ENCODE measurements at regions not wholly inside any gene's neighbourhood (a gene's known extent, or its start where the extent isn't known, plus 50 kb on each side); places are given as distances from the start of the nearest gene placed in this dataset.
"Not testable (repeated sequence)": the region's sequence is repeated elsewhere in the genome, so short reads cannot be mapped to it uniquely, and the experiment has no call there.

GRCh38 chr1:120624565-120625064, 99.1 kb upstream of the NBPF26 start:
- Mint-ChIP-seq H3K4me3 (peak overlapping the region; percentile 31), H3K27ac (peak overlapping the region; percentile 87)
- H3K9me3 Mint-ChIP-seq, H3K27me3 Mint-ChIP-seq, H3K36me3 Mint-ChIP-seq, H3K4me1 Mint-ChIP-seq: not testable (repeated sequence)

GRCh38 chr1:120629832-120630455, 93.8 kb upstream of the NBPF26 start:
- H3K27ac Mint-ChIP-seq, H3K27me3 Mint-ChIP-seq, H3K36me3 Mint-ChIP-seq, H3K4me1 Mint-ChIP-seq, H3K4me3 Mint-ChIP-seq, H3K9me3 Mint-ChIP-seq: not testable (repeated sequence)

GRCh38 chr1:120634816-120635806, 88.6 kb upstream of the NBPF26 start:
- H3K27me3 Mint-ChIP-seq, H3K9me3 Mint-ChIP-seq, H3K4me1 Mint-ChIP-seq, H3K36me3 Mint-ChIP-seq, H3K27ac Mint-ChIP-seq, H3K4me3 Mint-ChIP-seq: not testable (repeated sequence)

- H3K27ac Mint-ChIP-seq, H3K4me1 Mint-ChIP-seq, H3K9me3 Mint-ChIP-seq, H3K4me3 Mint-ChIP-seq, H3K36me3 Mint-ChIP-seq, H3K27me3 Mint-ChIP-seq: not testable (repeated sequence)
These were observed 83.3 kb upstream of the NBPF26 start for GRCh38 chr1:120640261-120641013.

GRCh38 chr1:120641014-120641302, 82.8 kb upstream of the NBPF26 start:
- H3K9me3 Mint-ChIP-seq, H3K36me3 Mint-ChIP-seq, H3K4me1 Mint-ChIP-seq, H3K27me3 Mint-ChIP-seq, H3K27ac Mint-ChIP-seq, H3K4me3 Mint-ChIP-seq: not testable (repeated sequence)

- not testable (repeated sequence) for H3K27ac Mint-ChIP-seq, H3K4me1 Mint-ChIP-seq, H3K27me3 Mint-ChIP-seq, H3K9me3 Mint-ChIP-seq, H3K36me3 Mint-ChIP-seq, H3K4me3 Mint-ChIP-seq
These were observed 76.6 kb upstream of the NBPF26 start for GRCh38 chr1:120647182-120647581.

- H3K9me3 Mint-ChIP-seq, H3K4me1 Mint-ChIP-seq, H3K4me3 Mint-ChIP-seq, H3K27me3 Mint-ChIP-seq, H3K27ac Mint-ChIP-seq, H3K36me3 Mint-ChIP-seq: not testable (repeated sequence)
These were observed 74.7 kb upstream of the NBPF26 start for GRCh38 chr1:120648915-120649623.

GRCh38 chr1:120649730-120650129, 74.0 kb upstream of the NBPF26 start:
- H3K36me3 Mint-ChIP-seq, H3K27me3 Mint-ChIP-seq, H3K4me3 Mint-ChIP-seq, H3K27ac Mint-ChIP-seq, H3K9me3 Mint-ChIP-seq, H3K4me1 Mint-ChIP-seq: not testable (repeated sequence)

GRCh38 chr1:120654114-120654513, 69.6 kb upstream of the NBPF26 start:
- H3K4me3 Mint-ChIP-seq, H3K9me3 Mint-ChIP-seq, H3K27me3 Mint-ChIP-seq, H3K36me3 Mint-ChIP-seq, H3K27ac Mint-ChIP-seq, H3K4me1 Mint-ChIP-seq: not testable (repeated sequence)

- H3K27me3 Mint-ChIP-seq, H3K4me1 Mint-ChIP-seq, H3K9me3 Mint-ChIP-seq, H3K27ac Mint-ChIP-seq, H3K36me3 Mint-ChIP-seq, H3K4me3 Mint-ChIP-seq: not testable (repeated sequence)
These were observed 68.4 kb upstream of the NBPF26 start for GRCh38 chr1:120655394-120655793.

- not testable (repeated sequence) for H3K27me3 Mint-ChIP-seq, H3K4me1 Mint-ChIP-seq, H3K4me3 Mint-ChIP-seq, H3K9me3 Mint-ChIP-seq, H3K27ac Mint-ChIP-seq, H3K36me3 Mint-ChIP-seq
These were observed 67.6 kb upstream of the NBPF26 start for GRCh38 chr1:120656116-120656515.

- H3K27ac Mint-ChIP-seq, H3K4me1 Mint-ChIP-seq, H3K9me3 Mint-ChIP-seq, H3K36me3 Mint-ChIP-seq, H3K27me3 Mint-ChIP-seq, H3K4me3 Mint-ChIP-seq: not testable (repeated sequence)
These were observed 65.9 kb upstream of the NBPF26 start for GRCh38 chr1:120657804-120658203.

GRCh38 chr1:120658622-120659021, 65.1 kb upstream of the NBPF26 start:
- not testable (repeated sequence) for H3K4me3 Mint-ChIP-seq, H3K27me3 Mint-ChIP-seq, H3K9me3 Mint-ChIP-seq, H3K27ac Mint-ChIP-seq, H3K4me1 Mint-ChIP-seq, H3K36me3 Mint-ChIP-seq

- H3K27me3 Mint-ChIP-seq, H3K36me3 Mint-ChIP-seq, H3K4me3 Mint-ChIP-seq, H3K9me3 Mint-ChIP-seq, H3K27ac Mint-ChIP-seq, H3K4me1 Mint-ChIP-seq: not testable (repeated sequence)
These were observed 64.6 kb upstream of the NBPF26 start for GRCh38 chr1:120659133-120659532.

GRCh38 chr1:120664376-120665249, 59.1 kb upstream of the NBPF26 start:
- not testable (repeated sequence) for H3K27me3 Mint-ChIP-seq, H3K9me3 Mint-ChIP-seq, H3K36me3 Mint-ChIP-seq, H3K27ac Mint-ChIP-seq, H3K4me1 Mint-ChIP-seq
- H3K4me3 Mint-ChIP-seq: peak overlapping the region; percentile 87
